Activated CD8-positive, alpha-beta T cell treated with anti-CD3 and anti-CD28 coated beads for 36 hours (primary cell): ENCODE measurements at regions not wholly inside any gene's neighbourhood (a gene's known extent, or its start where the extent isn't known, plus 50 kb on each side); places are given as distances from the start of the nearest gene placed in this dataset.

Experiments used
- ATAC-seq: fragments of 200-7000 bp; cut with Tn5 transposase; one replicate; pipeline ENCODE4 v1.10.0; 2021; ENCODE audit warnings: mild to moderate bottlenecking, moderate library complexity
- CTCF ChIA-PET: fragments of 350-600 bp; sonication (Branson Sonifier 250); formaldehyde crosslinking; loops from one replicate; lab custom pipeline; 2021; ENCODE audit warnings: antibody characterized with exemption; lab: Charles Lee
- POLR2A ChIA-PET: fragments of 350-600 bp; sonication (Branson Sonifier 250); formaldehyde crosslinking; loops from one replicate; lab custom pipeline; 2021; ENCODE audit warnings: antibody characterized with exemption; lab: Charles Lee
- DNase-seq: peaks from one replicate; pipeline ENCODE4 v3.0.0-alpha.2; 2020
- H3K27ac Mint-ChIP-seq: one replicate; pipeline ENCODE4 v1.8.0; 2021; ENCODE audit warnings: mild to moderate bottlenecking, mixed read lengths
- H3K27me3 Mint-ChIP-seq: one replicate; pipeline ENCODE4 v1.8.0; 2021; ENCODE audit warnings: mixed read lengths
- H3K36me3 Mint-ChIP-seq: one replicate; pipeline ENCODE4 v1.8.0; 2021; ENCODE audit warnings: low read depth, mixed read lengths
- H3K4me1 Mint-ChIP-seq: one replicate; pipeline ENCODE4 v1.8.0; 2021; ENCODE audit warnings: low read depth, mixed read lengths
- H3K4me3 Mint-ChIP-seq: one replicate; pipeline ENCODE4 v1.8.0; 2021; ENCODE audit warnings: mild to moderate bottlenecking, moderate library complexity, mixed read lengths
- H3K9me3 Mint-ChIP-seq: one replicate; pipeline ENCODE4 v1.8.0; 2021; ENCODE audit warnings: mixed read lengths
- intact Hi-C: fragments of 100-400 bp; cut with micrococcal nuclease; formaldehyde crosslinking; loops from one replicate; pipeline ENCODE4 v1.10.0; 2022
- TF ChIP-seq, protein P1 (sequence below): fragments of 200-600 bp; IDR thresholded peaks from one replicate; pipeline ENCODE4 v1.8.0; 2022; ENCODE audit warnings: antibody characterized with exemption, mild to moderate bottlenecking

DNA sequence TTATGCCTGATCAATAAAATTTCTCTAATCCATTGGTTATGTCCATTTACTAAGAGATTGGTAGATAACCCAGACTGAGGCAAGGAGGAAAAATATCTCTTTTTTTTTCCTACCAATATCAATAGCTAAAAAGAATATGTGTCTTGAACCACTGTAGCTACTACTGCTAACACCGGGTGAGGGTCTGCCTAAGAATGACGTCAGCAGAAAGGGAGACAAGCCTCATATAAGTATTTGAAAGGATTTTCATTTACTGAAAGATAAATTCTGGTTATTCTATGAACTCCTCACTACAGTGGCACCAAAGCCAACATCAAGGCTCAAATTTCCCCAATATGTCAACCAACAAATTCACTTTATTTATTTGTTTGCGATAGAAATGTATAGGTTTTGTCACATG lies 389.0 kb upstream of the ALCAM start:
- intact Hi-C loops, result no loop called here
- TF ChIP-seq, protein P1, sequence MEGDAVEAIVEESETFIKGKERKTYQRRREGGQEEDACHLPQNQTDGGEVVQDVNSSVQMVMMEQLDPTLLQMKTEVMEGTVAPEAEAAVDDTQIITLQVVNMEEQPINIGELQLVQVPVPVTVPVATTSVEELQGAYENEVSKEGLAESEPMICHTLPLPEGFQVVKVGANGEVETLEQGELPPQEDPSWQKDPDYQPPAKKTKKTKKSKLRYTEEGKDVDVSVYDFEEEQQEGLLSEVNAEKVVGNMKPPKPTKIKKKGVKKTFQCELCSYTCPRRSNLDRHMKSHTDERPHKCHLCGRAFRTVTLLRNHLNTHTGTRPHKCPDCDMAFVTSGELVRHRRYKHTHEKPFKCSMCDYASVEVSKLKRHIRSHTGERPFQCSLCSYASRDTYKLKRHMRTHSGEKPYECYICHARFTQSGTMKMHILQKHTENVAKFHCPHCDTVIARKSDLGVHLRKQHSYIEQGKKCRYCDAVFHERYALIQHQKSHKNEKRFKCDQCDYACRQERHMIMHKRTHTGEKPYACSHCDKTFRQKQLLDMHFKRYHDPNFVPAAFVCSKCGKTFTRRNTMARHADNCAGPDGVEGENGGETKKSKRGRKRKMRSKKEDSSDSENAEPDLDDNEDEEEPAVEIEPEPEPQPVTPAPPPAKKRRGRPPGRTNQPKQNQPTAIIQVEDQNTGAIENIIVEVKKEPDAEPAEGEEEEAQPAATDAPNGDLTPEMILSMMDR, result no peak
- Mint-ChIP-seq H3K4me1 (no peaks in the 10 kb centered on the region), H3K4me3 (no peak overlapping the region), H3K27ac (no peak overlapping the region), H3K9me3 (no peaks in the 10 kb centered on the region), H3K36me3 (no peaks in the 10 kb centered on the region), H3K27me3 (no peaks in the 10 kb centered on the region)
- ATAC-seq, result no peak
- CTCF ChIA-PET, result no interaction called here
- DNase-seq, result no peak
- POLR2A ChIA-PET, result no interaction called here

DNA sequence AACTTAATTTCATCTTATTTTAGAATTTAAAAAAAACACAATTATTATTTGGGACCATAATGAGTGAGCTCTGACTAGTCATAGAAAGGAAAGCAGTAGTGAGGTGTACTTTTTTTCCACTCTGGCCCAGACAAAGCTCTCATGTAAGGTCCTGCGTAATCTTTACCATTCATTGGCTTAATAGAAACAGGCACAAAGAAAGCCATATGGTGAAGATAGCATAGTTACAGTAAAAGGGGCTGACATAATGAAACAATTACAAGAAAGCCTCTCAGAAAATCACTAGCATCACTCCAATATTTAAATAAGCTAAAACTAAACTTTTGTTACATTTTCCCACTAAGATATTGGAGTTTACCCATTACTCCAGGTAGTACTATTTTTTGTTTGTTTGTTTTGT lies 384.6 kb upstream of the ALCAM start:
- H3K4me3 Mint-ChIP-seq, result no peak overlapping the region
- ATAC-seq, result no peak
- H3K27ac Mint-ChIP-seq, result no peak overlapping the region

DNA sequence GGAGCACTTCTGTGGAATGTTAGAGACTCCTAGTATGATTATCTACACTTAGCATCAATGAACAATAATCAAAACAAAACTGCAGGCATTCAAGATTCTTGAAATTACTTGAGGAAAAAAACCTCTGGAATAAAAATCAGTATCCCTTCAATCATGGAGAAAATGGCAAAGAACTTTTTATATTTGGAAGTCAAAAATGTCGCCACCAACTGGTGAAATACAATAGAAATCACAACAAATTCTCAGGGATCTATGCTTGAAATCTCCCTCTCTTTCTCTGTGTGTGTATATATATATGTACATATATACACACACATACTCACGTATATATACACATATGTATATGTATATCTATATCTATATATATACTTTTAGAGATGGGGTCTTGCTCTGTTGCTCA lies 378.9 kb upstream of the ALCAM start:
- ATAC-seq (no peak), DNase-seq (no peak)
- intact Hi-C loops, result no loop called here
- Mint-ChIP-seq H3K27ac (no peak overlapping the region), H3K36me3 (no peaks in the 10 kb centered on the region), H3K4me3 (no peak overlapping the region), H3K9me3 (no peaks in the 10 kb centered on the region), H3K4me1 (no peaks in the 10 kb centered on the region), H3K27me3 (no peaks in the 10 kb centered on the region)
- ChIA-PET POLR2A (no interaction called here), CTCF (no interaction called here)
- TF ChIP-seq, protein P1, result no peak

More for the DNA sequence above, 384.6 kb upstream of the ALCAM start:
- Mint-ChIP-seq H3K9me3 (no peaks in the 10 kb centered on the region), H3K4me1 (no peaks in the 10 kb centered on the region), H3K27me3 (no peaks in the 10 kb centered on the region), H3K36me3 (no peaks in the 10 kb centered on the region)
- intact Hi-C loops, result no loop called here
- POLR2A ChIA-PET, result no interaction called here
- TF ChIP-seq, protein P1, result no peak
- CTCF ChIA-PET, result no interaction called here
- DNase-seq, result no peak

DNA sequence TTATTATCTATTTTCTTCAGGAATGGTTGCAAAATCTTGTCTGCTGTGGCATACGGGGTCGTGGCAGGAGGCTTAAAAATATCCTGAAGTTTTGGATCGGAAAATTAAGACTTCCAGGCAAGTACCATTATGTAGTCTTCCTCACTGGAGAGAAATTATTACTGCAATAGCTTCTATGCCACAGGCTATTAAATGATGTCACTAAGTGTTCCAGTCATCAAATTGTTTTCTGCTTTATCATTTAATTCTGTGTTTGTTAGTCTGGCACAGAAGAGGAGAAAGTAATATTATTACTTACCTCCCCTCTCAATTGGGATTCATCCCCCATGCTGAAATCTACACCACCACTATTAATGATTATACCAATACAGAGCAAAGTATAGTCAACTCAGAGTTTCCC lies 378.2 kb upstream of the ALCAM start:
- ATAC-seq (no peak), DNase-seq (no peak)
- H3K9me3 Mint-ChIP-seq, result no peaks in the 10 kb centered on the region
- H3K4me1 Mint-ChIP-seq, result no peaks in the 10 kb centered on the region
- H3K4me3 Mint-ChIP-seq, result no peak overlapping the region
- H3K36me3 Mint-ChIP-seq, result no peaks in the 10 kb centered on the region
- TF ChIP-seq, protein P1, result no peak
- ChIA-PET POLR2A (no interaction called here), CTCF (no interaction called here)
- no peak overlapping the region for H3K27ac Mint-ChIP-seq
- H3K27me3 Mint-ChIP-seq, result no peaks in the 10 kb centered on the region
- intact Hi-C loops, result no loop called here

DNA sequence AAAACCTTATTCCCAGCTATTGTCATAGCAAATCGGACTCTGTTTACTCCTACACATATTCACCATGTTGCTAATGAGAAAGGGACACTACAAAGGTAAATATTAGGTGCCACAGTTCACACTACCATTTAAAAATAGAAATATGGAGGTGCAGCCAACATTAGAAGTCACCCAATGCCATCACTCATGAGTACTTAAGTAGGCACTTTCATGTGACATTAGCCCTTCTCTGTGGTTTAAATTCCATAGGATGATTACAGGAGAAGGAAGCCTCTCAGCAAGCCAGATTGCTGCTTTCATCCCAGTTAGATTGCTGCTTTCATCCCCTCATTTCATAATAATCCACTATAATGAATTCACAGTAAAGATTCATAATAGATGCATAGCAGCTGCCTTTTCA lies 376.8 kb upstream of the ALCAM start:
- Mint-ChIP-seq H3K9me3 (no peaks in the 10 kb centered on the region), H3K4me1 (no peaks in the 10 kb centered on the region), H3K27me3 (no peaks in the 10 kb centered on the region), H3K4me3 (no peak overlapping the region), H3K27ac (no peak overlapping the region), H3K36me3 (no peaks in the 10 kb centered on the region)
- intact Hi-C loops, result no loop called here
- POLR2A ChIA-PET, result no interaction called here
- ATAC-seq (no peak), DNase-seq (no peak)
- TF ChIP-seq, protein P1, result no peak
- CTCF ChIA-PET, result no interaction called here
